ENCODE measurements at regions not wholly inside any gene's neighbourhood (a gene's known extent, or its start where the extent isn't known, plus 50 kb on each side); places are given as distances from the start of the nearest gene placed in this dataset.

GRCh38 chr3:102933377-102933776 lies 498.6 kb downstream of the ZPLD1 start:
- H3K4me1 Mint-ChIP-seq: no peaks in the 10 kb centered on the region

More at GRCh38 chr3:102933377-102933776, 498.6 kb downstream of the ZPLD1 start:
- Histone ChIP-seq H3T11ph (ENCODE audit: low read length) (no peak overlapping the region), H3K79me2 (ENCODE audit: insufficient read depth, low read length) (no peaks in the 10 kb centered on the region), H3K4me1 (ENCODE audit: insufficient read depth, low read length) (no peaks in the 10 kb centered on the region), H4K91ac (ENCODE audit: insufficient read length, low read depth, low read length) (no peak overlapping the region), H3K27ac (ENCODE audit: insufficient read length, low read depth, low read length) (no peak overlapping the region), H3K27me3 (ENCODE audit: insufficient read depth, low read length) (no peaks in the 10 kb centered on the region), H3K9me3 (ENCODE audit: control insufficient read depth, low read depth, low read length) (no peaks in the 10 kb centered on the region), H3K4ac (ENCODE audit: low read depth, low read length) (no peak overlapping the region), H3K23ac (ENCODE audit: insufficient read length, low read depth, low read length) (no peak overlapping the region), H3K56ac (ENCODE audit: insufficient read length, low read depth, low read length) (no peak overlapping the region), H3K14ac (ENCODE audit: insufficient read depth, low read length) (no peak overlapping the region), H3K18ac (ENCODE audit: insufficient read length, low read depth, low read length) (no peak overlapping the region), H2BK5ac (ENCODE audit: insufficient read length, low read length) (no peak overlapping the region), H3K4me2 (ENCODE audit: insufficient read depth, insufficient read length, low read length) (no peak overlapping the region), H2BK120ac (ENCODE audit: low read depth, low read length, poor library complexity, severe bottlenecking) (no peak overlapping the region), H3K79me1 (ENCODE audit: insufficient read depth, low read depth, low read length, poor library complexity, severe bottlenecking) (no peaks in the 10 kb centered on the region), H2BK15ac (ENCODE audit: low read depth, low read length) (no peak overlapping the region), H4K5ac (ENCODE audit: insufficient read length, low read depth, low read length) (no peak overlapping the region), H4K20me1 (ENCODE audit: control insufficient read depth, insufficient read depth, insufficient read length) (no peaks in the 10 kb centered on the region), H2AFZ (ENCODE audit: low read length) (no peak overlapping the region), H3K23me2 (ENCODE audit: insufficient read length, low read depth, low read length, poor library complexity, severe bottlenecking) (no peaks in the 10 kb centered on the region), H4K8ac (replicated peaks; ENCODE audit: insufficient read length, low read depth, low read length) (no peak overlapping the region), H2BK20ac (ENCODE audit: low read depth, low read length, poor library complexity, severe bottlenecking) (no peak overlapping the region), H2AK5ac (ENCODE audit: insufficient read length, low read length) (no peak overlapping the region), H3K9ac (ENCODE audit: extremely low read depth, insufficient read length, low read length) (no peak overlapping the region), H2BK12ac (ENCODE audit: insufficient read length, low read depth, low read length) (no peak overlapping the region)
- Mint-ChIP-seq H3K27ac (no peak overlapping the region), H3K27me3 (ENCODE audit: low read depth) (no peaks in the 10 kb centered on the region), H3K4me3 (no peak overlapping the region), H3K9me3 (peaks cover 10 to 15% of the 10 kb centered on the region in 2 experiments; a peak in 4 of 5 replicates), H3K36me3 (ENCODE audit: insufficient read depth in 1 of 3, low read depth in 3 of 3) (peaks cover 0 to 17% (median 2%) of the 10 kb centered on the region in 3 experiments; a peak in 5 of 7 replicates)
- DNase-seq: no peak
- TF ChIP-seq CTCF (conservative IDR thresholded peaks at IDR 0.05): no peak
- WGBS (ENCODE audit: extremely low coverage, insufficient read length, low lambda C conversion rate): no CpG with 5 or more reads among the region's 2 CpGs
